PC-9 (cell line): ENCODE measurements at regions not wholly inside any gene's neighbourhood (a gene's known extent, or its start where the extent isn't known, plus 50 kb on each side); places are given as distances from the start of the nearest gene placed in this dataset.

Source experiments
- BruUV-seq: library from RNA; stranded (reverse); fragments of 400-500 nt; replicated peaks from 2 replicates; lab custom pipeline; 2021; lab: Mats Ljungman, UMichigan
- CTCF ChIA-PET: fragments of 300-600 bp; sonication (Branson Sonifier 250); formaldehyde crosslinking; loops from one replicate; lab custom pipeline; 2022; ENCODE audit warnings: antibody characterized with exemption; lab: Charles Lee
- POLR2A ChIA-PET: fragments of 300-600 bp; sonication (Branson Sonifier 250); formaldehyde crosslinking; loops from one replicate; lab custom pipeline; 2022; ENCODE audit warnings: antibody characterized with exemption; ENCODE audit not compliant: unreplicated experiment; lab: Charles Lee
- DNase-seq, 2 experiments: peaks; one replicate each; pipeline versions ENCODE4 v3.0.0 to v3.0.0-alpha.2; 2015 to 2022; ENCODE audit warnings: mixed read lengths in 1 of 2
- H2AFZ ChIP-seq: fragments of 200-600 bp; sonication (generic); 2 replicates; pipeline ENCODE4 v1.8.1; 2017; ENCODE audit warnings: antibody characterized with exemption
- H3F3A ChIP-seq: fragments of 200-600 bp; sonication (generic); 2 replicates; pipeline ENCODE4 v1.8.1; 2017; ENCODE audit warnings: antibody characterized with exemption, mild to moderate bottlenecking, low read depth; ENCODE audit not compliant: insufficient read depth
- H3K27ac ChIP-seq: fragments of 200-600 bp; sonication (generic); 2 replicates; pipeline ENCODE4 v1.6.1; 2016; ENCODE audit warnings: mixed run types
- H3K27me3 ChIP-seq: fragments of 200-600 bp; sonication (generic); 2 replicates; pipeline ENCODE4 v1.6.1; 2016; ENCODE audit warnings: low read depth, mixed run types; ENCODE audit not compliant: insufficient read depth
- H3K36me3 ChIP-seq: fragments of 200-600 bp; sonication (generic); 2 replicates; pipeline ENCODE4 v1.6.1; 2016; ENCODE audit warnings: low read depth, mixed run types
- H3K4me1 ChIP-seq: fragments of 200-600 bp; sonication (generic); replicated peaks from 2 replicates; pipeline ENCODE4 v1.6.1; 2016; ENCODE audit warnings: mixed run types; ENCODE audit not compliant: insufficient read depth
- H3K4me2 ChIP-seq: fragments of 200-600 bp; sonication (generic); 2 replicates; pipeline ENCODE4 v1.6.1; 2017; ENCODE audit warnings: mixed run types
- H3K4me3 ChIP-seq: fragments of 200-600 bp; sonication (generic); 2 replicates; pipeline ENCODE4 v1.6.1; 2016; ENCODE audit warnings: mixed run types
- H3K79me2 ChIP-seq: fragments of 200-600 bp; sonication (generic); 2 replicates; pipeline ENCODE4 v1.6.1; 2017; ENCODE audit warnings: low read depth, mixed run types
- H3K9me2 ChIP-seq: fragments of 200-600 bp; sonication (generic); 2 replicates; pipeline ENCODE4 v1.8.1; 2017; ENCODE audit warnings: mild to moderate bottlenecking; ENCODE audit not compliant: insufficient read depth
- H3K9me3 ChIP-seq: fragments of 200-600 bp; sonication (generic); 2 replicates; pipeline ENCODE4 v1.8.1; 2016; ENCODE audit warnings: low read depth; ENCODE audit not compliant: insufficient read depth
- H4K20me1 ChIP-seq: fragments of 200-600 bp; sonication (generic); 2 replicates; pipeline ENCODE4 v1.8.1; 2017; ENCODE audit not compliant: insufficient read depth
- EZH2 ChIP-seq: fragments of 200-600 bp; sonication (generic); IDR thresholded peaks from 2 replicates; pipeline ENCODE4 v1.8.0; 2017; ENCODE audit warnings: antibody characterized with exemption, low read depth
- intact Hi-C: fragments of 100-400 bp; cut with micrococcal nuclease; formaldehyde crosslinking; loops from one replicate; pipeline ENCODE4 v1.10.0; 2022; ENCODE audit not compliant: unreplicated experiment
- TF ChIP-seq, protein P1 (sequence below): fragments of 200-600 bp; sonication (generic); conservative IDR thresholded peaks from 2 replicates; pipeline ENCODE4 v1.6.1; 2017; ENCODE audit warnings: mixed run types, antibody characterized with exemption, mild to moderate bottlenecking, moderate library complexity

DNA sequence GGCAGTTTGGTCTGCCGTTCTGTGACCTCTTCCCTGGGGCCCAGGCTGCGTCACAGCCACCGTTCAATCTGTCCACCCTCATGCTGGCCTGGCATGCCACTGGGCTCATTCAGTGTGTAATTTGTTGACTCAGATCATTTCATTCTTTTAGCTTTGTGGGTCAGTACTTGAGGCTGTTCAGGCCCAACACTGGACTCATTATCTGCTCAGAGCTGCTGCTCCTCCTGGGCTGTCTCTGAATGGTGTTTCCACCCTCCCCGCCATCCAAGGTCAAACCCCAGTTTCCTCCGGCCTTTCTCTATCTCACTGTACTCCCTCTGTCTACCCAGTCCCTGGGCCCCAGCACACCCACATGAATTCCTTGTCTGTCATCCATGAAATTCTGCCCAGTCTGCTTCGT is 152.4 kb upstream of the NCK2 start:
- no peak overlapping the region for H2AFZ ChIP-seq
- peaks cover 11% of the 10 kb centered on the region; the same call in 1 of the 2 replicates for H3K27me3 ChIP-seq
- no peaks in the 10 kb centered on the region; the same call in 1 of the 2 replicates for H3F3A ChIP-seq
- H3K4me2 ChIP-seq = no peak overlapping the region
- H3K9me2 ChIP-seq = no peaks in the 10 kb centered on the region
- H3K27ac ChIP-seq = no peak overlapping the region
- no peak overlapping the region for H3K4me3 ChIP-seq
- H3K79me2 ChIP-seq = no peaks in the 10 kb centered on the region
- no TSS peak for BruUV-seq
- intact Hi-C loops = no loop called here
- no peaks in the 10 kb centered on the region for H3K36me3 ChIP-seq
- TF ChIP-seq, protein P1, sequence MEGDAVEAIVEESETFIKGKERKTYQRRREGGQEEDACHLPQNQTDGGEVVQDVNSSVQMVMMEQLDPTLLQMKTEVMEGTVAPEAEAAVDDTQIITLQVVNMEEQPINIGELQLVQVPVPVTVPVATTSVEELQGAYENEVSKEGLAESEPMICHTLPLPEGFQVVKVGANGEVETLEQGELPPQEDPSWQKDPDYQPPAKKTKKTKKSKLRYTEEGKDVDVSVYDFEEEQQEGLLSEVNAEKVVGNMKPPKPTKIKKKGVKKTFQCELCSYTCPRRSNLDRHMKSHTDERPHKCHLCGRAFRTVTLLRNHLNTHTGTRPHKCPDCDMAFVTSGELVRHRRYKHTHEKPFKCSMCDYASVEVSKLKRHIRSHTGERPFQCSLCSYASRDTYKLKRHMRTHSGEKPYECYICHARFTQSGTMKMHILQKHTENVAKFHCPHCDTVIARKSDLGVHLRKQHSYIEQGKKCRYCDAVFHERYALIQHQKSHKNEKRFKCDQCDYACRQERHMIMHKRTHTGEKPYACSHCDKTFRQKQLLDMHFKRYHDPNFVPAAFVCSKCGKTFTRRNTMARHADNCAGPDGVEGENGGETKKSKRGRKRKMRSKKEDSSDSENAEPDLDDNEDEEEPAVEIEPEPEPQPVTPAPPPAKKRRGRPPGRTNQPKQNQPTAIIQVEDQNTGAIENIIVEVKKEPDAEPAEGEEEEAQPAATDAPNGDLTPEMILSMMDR = no peak
- TF ChIP-seq EZH2 = no peak
- H3K9me3 ChIP-seq = no peaks in the 10 kb centered on the region
- no peak for DNase-seq
- ChIA-PET POLR2A (no interaction called here), CTCF (no interaction called here)
- no peaks in the 10 kb centered on the region; the same call in 1 of the 2 replicates for H4K20me1 ChIP-seq
- H3K4me1 ChIP-seq = no peaks in the 10 kb centered on the region

DNA sequence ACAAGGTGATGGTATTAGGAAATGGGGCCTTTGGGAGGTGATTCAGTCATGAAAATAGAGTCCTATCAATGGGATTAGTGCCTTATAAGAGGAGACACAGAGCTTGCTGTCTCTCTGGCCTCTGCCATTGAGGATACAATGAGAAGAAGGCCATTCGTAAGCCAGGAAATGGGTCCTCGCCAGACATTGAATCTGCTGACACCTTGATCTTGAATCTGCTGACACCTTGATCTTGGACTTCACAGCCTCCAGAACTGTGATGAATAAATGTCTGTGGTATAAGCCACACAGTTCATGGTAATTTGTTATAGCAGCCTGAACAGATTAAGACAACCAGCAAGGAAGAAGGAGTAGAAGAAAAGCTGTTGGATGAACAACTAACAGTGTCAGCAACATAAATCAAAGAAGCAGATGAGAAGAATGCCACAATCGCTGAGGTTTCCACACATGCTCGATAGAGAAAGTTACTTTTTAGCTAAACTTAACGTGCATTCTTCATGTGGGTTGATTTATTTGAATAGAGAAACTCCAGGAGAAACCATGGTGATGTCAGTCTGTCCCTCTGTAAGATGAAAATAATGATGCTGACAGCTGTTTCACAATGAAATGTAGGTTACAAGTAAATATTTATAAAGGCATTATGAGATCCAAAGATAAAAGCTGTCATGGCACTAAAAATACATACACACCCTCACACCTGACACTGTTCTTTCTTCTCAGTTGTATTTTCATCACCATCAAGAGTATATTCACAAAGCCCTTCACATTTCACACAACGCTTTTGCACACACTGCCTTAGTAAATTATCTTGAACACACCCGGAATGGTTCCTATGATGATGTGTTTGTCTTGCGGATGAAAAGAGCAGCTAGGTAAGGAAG is 153.7 kb upstream of the NCK2 start:
- Histone ChIP-seq H2AFZ (no peak overlapping the region), H3K4me3 (no peak overlapping the region), H3K4me2 (no peak overlapping the region), H4K20me1 (no peaks in the 10 kb centered on the region; the same call in 1 of the 2 replicates), H3K9me2 (no peaks in the 10 kb centered on the region), H3K9me3 (no peaks in the 10 kb centered on the region), H3K4me1 (no peaks in the 10 kb centered on the region), H3K79me2 (no peaks in the 10 kb centered on the region), H3K36me3 (no peaks in the 10 kb centered on the region), H3K27me3 (peaks cover 11% of the 10 kb centered on the region; the same call in 1 of the 2 replicates), H3F3A (no peaks in the 10 kb centered on the region; the same call in 1 of the 2 replicates), H3K27ac (no peak overlapping the region)
- DNase-seq = peak in 1 of 2 experiments; percentile 51
- no TSS peak for BruUV-seq
- CTCF ChIA-PET = no interaction called here
- POLR2A ChIA-PET = no interaction called here
- intact Hi-C loops = no loop called here
- no peak for TF ChIP-seq EZH2
- TF ChIP-seq, protein P1 = no peak

DNA sequence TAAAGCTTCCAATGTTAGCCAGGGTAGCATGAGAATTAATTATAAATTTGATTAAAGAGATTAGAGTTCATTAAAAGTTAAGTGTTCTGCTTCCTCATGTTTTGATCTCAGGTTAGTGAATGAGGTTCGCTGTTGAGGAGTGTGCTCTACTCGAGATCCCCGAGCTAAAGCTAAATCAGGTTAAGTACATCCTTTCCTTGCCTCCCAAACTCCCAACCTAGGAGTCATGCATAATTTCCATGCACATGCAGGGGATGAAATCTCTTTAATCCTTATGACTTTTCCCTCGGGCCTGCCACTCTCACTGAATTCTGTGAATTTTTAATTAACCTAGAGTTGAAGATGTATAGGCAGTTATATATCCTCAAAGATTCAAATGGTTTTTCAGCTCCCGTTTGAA is 156.1 kb upstream of the NCK2 start:
- ChIA-PET CTCF (no interaction called here), POLR2A (no interaction called here)
- H3F3A ChIP-seq = no peaks in the 10 kb centered on the region
- H3K27ac ChIP-seq = no peak overlapping the region
- no peaks in the 10 kb centered on the region for H3K9me3 ChIP-seq
- H2AFZ ChIP-seq = no peak overlapping the region
- no peaks in the 10 kb centered on the region for H3K36me3 ChIP-seq
- H3K4me2 ChIP-seq = no peak overlapping the region
- BruUV-seq = no TSS peak
- no peaks in the 10 kb centered on the region for H3K4me1 ChIP-seq
- no peaks in the 10 kb centered on the region for H3K79me2 ChIP-seq
- no peaks in the 10 kb centered on the region; the same call in 1 of the 2 replicates for H4K20me1 ChIP-seq
- TF ChIP-seq EZH2 = no peak
- TF ChIP-seq, protein P1 = no peak
- no peaks in the 10 kb centered on the region for H3K9me2 ChIP-seq
- H3K27me3 ChIP-seq = peaks cover 11% of the 10 kb centered on the region; the same call in 1 of the 2 replicates
- no peak for DNase-seq
- H3K4me3 ChIP-seq = no peak overlapping the region
- intact Hi-C loops = no loop called here
